Mesenchymal stem cell (in vitro differentiated cells and primary cell): ENCODE measurements at regions not wholly inside any gene's neighbourhood (a gene's known extent, or its start where the extent isn't known, plus 50 kb on each side); places are given as distances from the start of the nearest gene placed in this dataset.

ENCODE experiments used
- DNase-seq: peaks from one replicate; pipeline ENCODE4 v3.0.0-alpha.2; 2013
- H2AFZ ChIP-seq: one replicate; pipeline ENCODE4 v1.6.1; 2013; ENCODE audit warnings: low read depth, mild to moderate bottlenecking, control low read depth, inconsistent platforms, low read length, moderate library complexity
- H2AK5ac ChIP-seq: 2 replicates; pipeline ENCODE4 v1.6.1; 2013; ENCODE audit warnings: low read length, moderate library complexity, mild to moderate bottlenecking, inconsistent platforms; ENCODE audit not compliant: severe bottlenecking
- H2BK120ac ChIP-seq: one replicate; pipeline ENCODE4 v1.6.1; 2013; ENCODE audit warnings: low read depth, mild to moderate bottlenecking, inconsistent platforms, low read length, moderate library complexity
- H2BK12ac ChIP-seq, 2 experiments: one replicate each; pipeline ENCODE4 v1.6.1; 2013; ENCODE audit warnings: inconsistent platforms in 2 of 2, low read length in 2 of 2, mild to moderate bottlenecking in 2 of 2, moderate library complexity in 2 of 2, control low read depth in 1 of 2
- H2BK15ac ChIP-seq: one replicate; pipeline ENCODE4 v1.6.1; 2013; ENCODE audit warnings: mild to moderate bottlenecking, low read depth, inconsistent platforms; ENCODE audit not compliant: poor library complexity, severe bottlenecking
- H2BK5ac ChIP-seq: 2 replicates; pipeline ENCODE4 v1.6.1; 2013; ENCODE audit warnings: low read depth, mild to moderate bottlenecking, low read length, control low read depth, inconsistent platforms; ENCODE audit not compliant: poor library complexity, severe bottlenecking
- H3K14ac ChIP-seq, 2 experiments: one replicate each; pipeline ENCODE4 v1.6.1; 2013; ENCODE audit warnings: inconsistent platforms in 2 of 2, low read length in 2 of 2, control low read depth in 1 of 2, mild to moderate bottlenecking in 1 of 2, moderate library complexity in 1 of 2
- H3K18ac ChIP-seq, 2 experiments: one replicate each; pipeline ENCODE4 v1.6.1; 2013; ENCODE audit warnings: inconsistent platforms in 2 of 2, low read length in 2 of 2, control low read depth in 1 of 2, low read depth in 1 of 2, mild to moderate bottlenecking in 1 of 2
- H3K23ac ChIP-seq, 2 experiments: one replicate each; pipeline ENCODE4 v1.6.1; 2013; ENCODE audit warnings: inconsistent platforms in 2 of 2, low read length in 2 of 2, mild to moderate bottlenecking in 2 of 2, moderate library complexity in 2 of 2, control low read depth in 1 of 2
- H3K27ac ChIP-seq: 2 replicates; pipeline ENCODE4 v1.5.1; 2013; ENCODE audit warnings: mild to moderate bottlenecking, moderate library complexity, low read length, control low read depth, inconsistent platforms; ENCODE audit not compliant: poor library complexity, severe bottlenecking
- H3K27me3 ChIP-seq, 2 experiments: 2 replicates each; pipeline versions ENCODE4 v1.6.1 to v1.7.0; 2013; ENCODE audit warnings: low read length in 2 of 2, mild to moderate bottlenecking in 2 of 2, moderate library complexity in 2 of 2, control low read depth in 1 of 2, inconsistent platforms in 1 of 2; ENCODE audit not compliant: control insufficient read depth in 1 of 2, insufficient read depth in 1 of 2
- H3K36me3 ChIP-seq, 2 experiments: 2 replicates each; pipeline versions ENCODE4 v1.6.1 to v1.7.0; 2013; ENCODE audit warnings: low read length in 2 of 2, control low read depth in 1 of 2, inconsistent platforms in 1 of 2, low read depth in 1 of 2, mild to moderate bottlenecking in 1 of 2; ENCODE audit not compliant: insufficient read depth in 2 of 2, control insufficient read depth in 1 of 2
- H3K4ac ChIP-seq, 2 experiments: one replicate each; pipeline ENCODE4 v1.6.1; 2013; ENCODE audit warnings: inconsistent platforms in 2 of 2, low read length in 2 of 2, mild to moderate bottlenecking in 2 of 2, moderate library complexity in 2 of 2, control low read depth in 1 of 2, low read depth in 1 of 2
- H3K4me1 ChIP-seq: 2 replicates; pipeline ENCODE4 v1.6.1; 2013; ENCODE audit warnings: low read depth, low read length, control low read depth; ENCODE audit not compliant: control insufficient read depth, insufficient read depth
- H3K4me2 ChIP-seq: 2 replicates; pipeline ENCODE4 v1.6.1; 2013; ENCODE audit warnings: low read length, mild to moderate bottlenecking, inconsistent platforms; ENCODE audit not compliant: poor library complexity, severe bottlenecking
- H3K4me3 ChIP-seq, 2 experiments: 2 replicates each; pipeline versions ENCODE4 v1.5.1 to v1.7.0; 2013; ENCODE audit warnings: low read length in 2 of 2, mild to moderate bottlenecking in 2 of 2, control low read depth in 1 of 2, low read depth in 1 of 2; ENCODE audit not compliant: insufficient read depth in 1 of 2
- H3K79me1 ChIP-seq: replicated peaks from 2 replicates; pipeline ENCODE4 v1.6.1; 2013; ENCODE audit warnings: mild to moderate bottlenecking, control low read depth, low read length, inconsistent platforms; ENCODE audit not compliant: poor library complexity, severe bottlenecking
- H3K9ac ChIP-seq: 2 replicates; pipeline ENCODE4 v1.7.0; 2013; ENCODE audit warnings: mild to moderate bottlenecking, low read length, moderate library complexity
- H3K9me3 ChIP-seq: 2 replicates; pipeline ENCODE4 v1.7.0; 2013; ENCODE audit warnings: mild to moderate bottlenecking, low read length; ENCODE audit not compliant: control insufficient read depth
- H4K8ac ChIP-seq: one replicate; pipeline ENCODE4 v1.6.1; 2013; ENCODE audit warnings: inconsistent platforms, mild to moderate bottlenecking, low read length, moderate library complexity
- H4K91ac ChIP-seq: one replicate; pipeline ENCODE4 v1.6.1; 2013; ENCODE audit warnings: mild to moderate bottlenecking, low read length, inconsistent platforms
- WGBS: methylation state at CpG from one replicate; pipeline ENCODE4 v1.1.7; 2013; ENCODE audit warnings: mixed read lengths; 5-methylcytosine and 5-hydroxymethylcytosine counted together

GRCh38 chr10:3972460-3973301 is 187.7 kb upstream of the KLF6 start:
- Histone ChIP-seq H2BK5ac (no peak overlapping the region), H3K9me3 (peaks cover 5% of the 10 kb centered on the region), H3K18ac (no peak overlapping the region), H3K27me3 (no peaks in the 10 kb centered on the region), H3K27ac (no peak overlapping the region), H4K91ac (no peak overlapping the region), H3K4ac (no peak overlapping the region), H3K79me1 (no peaks in the 10 kb centered on the region), H3K14ac (no peak overlapping the region), H3K4me2 (no peak overlapping the region), H2BK12ac (no peak overlapping the region), H2BK120ac (no peak overlapping the region), H3K36me3 (no peaks in the 10 kb centered on the region), H2AK5ac (no peak overlapping the region), H2AFZ (no peak overlapping the region), H3K23ac (no peak overlapping the region), H4K8ac (no peak overlapping the region), H3K4me3 (no peak overlapping the region), H3K4me1 (peaks cover 4% of the 10 kb centered on the region), H2BK15ac (no peak overlapping the region), H3K9ac (peak overlapping the region; percentile 62)
- WGBS, result 93% methylated on average over 5 of the region's 5 CpGs
- no peak for DNase-seq

GRCh38 chr10:3971713-3972112 is 186.7 kb upstream of the KLF6 start:
- WGBS, result 95% methylated on average over 1 of the region's 6 CpGs

GRCh38 chr10:3969876-3970666 is 185.1 kb upstream of the KLF6 start:
- no peak overlapping the region for H2BK12ac ChIP-seq
- 95% methylated on average over 7 of the region's 8 CpGs for WGBS
- H2AK5ac ChIP-seq, result no peak overlapping the region

More at GRCh38 chr10:3971713-3972112, 186.7 kb upstream of the KLF6 start:
- DNase-seq, result no peak
- H2BK5ac ChIP-seq, result no peak overlapping the region
- no peak overlapping the region for H3K14ac ChIP-seq
- H3K79me1 ChIP-seq, result no peaks in the 10 kb centered on the region
- no peak overlapping the region for H2BK120ac ChIP-seq
- H2AFZ ChIP-seq, result no peak overlapping the region
- H3K4me3 ChIP-seq, result no peak overlapping the region
- H2AK5ac ChIP-seq, result no peak overlapping the region
- no peak overlapping the region for H2BK15ac ChIP-seq
- H3K4ac ChIP-seq, result no peak overlapping the region
- H4K91ac ChIP-seq, result no peak overlapping the region
- no peak overlapping the region for H3K23ac ChIP-seq
- no peak overlapping the region for H3K27ac ChIP-seq
- H3K9me3 ChIP-seq, result peaks cover 5% of the 10 kb centered on the region
- H3K27me3 ChIP-seq, result no peaks in the 10 kb centered on the region
- H3K9ac ChIP-seq, result peak overlapping the region; percentile 62
- H3K18ac ChIP-seq, result no peak overlapping the region
- no peak overlapping the region for H4K8ac ChIP-seq
- H3K4me2 ChIP-seq, result no peak overlapping the region
- no peaks in the 10 kb centered on the region for H3K36me3 ChIP-seq
- H2BK12ac ChIP-seq, result no peak overlapping the region
- H3K4me1 ChIP-seq, result peaks cover 3% of the 10 kb centered on the region

GRCh38 chr10:3968727-3969126 is 183.7 kb upstream of the KLF6 start:
- no peak for DNase-seq
- 48% methylated on average over 4 of the region's 6 CpGs for WGBS
- Histone ChIP-seq H3K9ac (no peak overlapping the region), H3K14ac (no peak overlapping the region), H2AK5ac (no peak overlapping the region), H3K4me3 (no peak overlapping the region), H3K9me3 (no peaks in the 10 kb centered on the region), H2BK12ac (no peak overlapping the region), H4K8ac (no peak overlapping the region), H3K18ac (no peak overlapping the region), H3K27me3 (no peaks in the 10 kb centered on the region), H2BK120ac (no peak overlapping the region), H3K23ac (no peak overlapping the region), H3K4ac (no peak overlapping the region), H3K27ac (no peak overlapping the region), H3K36me3 (no peaks in the 10 kb centered on the region), H3K4me1 (peaks cover 1% of the 10 kb centered on the region), H3K79me1 (no peaks in the 10 kb centered on the region), H4K91ac (no peak overlapping the region), H3K4me2 (no peak overlapping the region), H2AFZ (no peak overlapping the region), H2BK15ac (no peak overlapping the region), H2BK5ac (no peak overlapping the region)

More at GRCh38 chr10:3969876-3970666, 185.1 kb upstream of the KLF6 start:
- Histone ChIP-seq H4K8ac (no peak overlapping the region), H3K36me3 (no peaks in the 10 kb centered on the region), H3K23ac (no peak overlapping the region), H3K18ac (no peak overlapping the region), H4K91ac (no peak overlapping the region), H3K4me2 (no peak overlapping the region), H3K79me1 (no peaks in the 10 kb centered on the region), H3K27ac (no peak overlapping the region), H2AFZ (no peak overlapping the region), H2BK120ac (no peak overlapping the region), H2BK15ac (no peak overlapping the region), H3K4me1 (peaks cover 1% of the 10 kb centered on the region), H3K4ac (no peak overlapping the region), H3K14ac (no peak overlapping the region), H3K9me3 (no peaks in the 10 kb centered on the region), H3K4me3 (peak overlapping the region in 1 of 2 experiments; percentile 10), H3K9ac (peak overlapping the region; percentile 15), H3K27me3 (no peaks in the 10 kb centered on the region), H2BK5ac (no peak overlapping the region)
- DNase-seq, result peak; percentile 19
